B cell (primary cell): ENCODE measurements at regions not wholly inside any gene's neighbourhood (a gene's known extent, or its start where the extent isn't known, plus 50 kb on each side); places are given as distances from the start of the nearest gene placed in this dataset.

Experiments
- EZH2 ChIP-seq: IDR thresholded peaks from 2 replicates; pipeline ENCODE4 v1.6.1; 2012; ENCODE audit warnings: borderline replicate concordance, low read depth, mild to moderate bottlenecking, moderate library complexity, low read length; ENCODE audit not compliant: insufficient read depth, poor library complexity, severe bottlenecking
- TF ChIP-seq, protein P1 (sequence below): fragments of 200-600 bp; IDR thresholded peaks from one replicate; pipeline ENCODE4 v1.8.0; 2022; ENCODE audit warnings: antibody characterized with exemption, mild to moderate bottlenecking

DNA sequence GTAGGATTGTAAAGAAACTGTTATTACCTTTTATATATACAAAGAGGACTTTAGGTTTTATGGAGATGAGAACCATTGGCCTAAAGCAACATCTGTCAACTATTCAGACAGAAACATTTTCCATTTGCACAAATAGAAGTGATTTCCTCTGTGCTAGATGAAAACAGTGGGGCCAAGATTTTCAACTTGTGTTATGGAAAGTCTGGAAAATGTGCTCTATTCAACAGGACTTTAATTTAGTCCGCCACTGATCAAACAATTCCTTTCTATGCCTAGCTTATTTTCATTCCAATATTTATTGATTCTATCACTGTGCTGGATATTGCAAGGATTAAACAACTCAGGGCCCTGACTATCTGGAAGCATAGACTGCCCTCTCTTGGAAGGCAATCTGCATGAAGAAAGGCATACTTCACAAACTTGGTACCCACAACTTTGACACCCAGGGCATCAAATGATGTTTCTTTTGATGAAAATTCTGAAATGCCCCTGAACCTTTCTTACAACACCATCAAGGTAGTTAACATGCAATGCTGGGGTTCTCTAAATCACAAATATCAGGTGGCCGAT, 126.6 kb upstream of the HMHB1 start:
- TF ChIP-seq, protein P1, sequence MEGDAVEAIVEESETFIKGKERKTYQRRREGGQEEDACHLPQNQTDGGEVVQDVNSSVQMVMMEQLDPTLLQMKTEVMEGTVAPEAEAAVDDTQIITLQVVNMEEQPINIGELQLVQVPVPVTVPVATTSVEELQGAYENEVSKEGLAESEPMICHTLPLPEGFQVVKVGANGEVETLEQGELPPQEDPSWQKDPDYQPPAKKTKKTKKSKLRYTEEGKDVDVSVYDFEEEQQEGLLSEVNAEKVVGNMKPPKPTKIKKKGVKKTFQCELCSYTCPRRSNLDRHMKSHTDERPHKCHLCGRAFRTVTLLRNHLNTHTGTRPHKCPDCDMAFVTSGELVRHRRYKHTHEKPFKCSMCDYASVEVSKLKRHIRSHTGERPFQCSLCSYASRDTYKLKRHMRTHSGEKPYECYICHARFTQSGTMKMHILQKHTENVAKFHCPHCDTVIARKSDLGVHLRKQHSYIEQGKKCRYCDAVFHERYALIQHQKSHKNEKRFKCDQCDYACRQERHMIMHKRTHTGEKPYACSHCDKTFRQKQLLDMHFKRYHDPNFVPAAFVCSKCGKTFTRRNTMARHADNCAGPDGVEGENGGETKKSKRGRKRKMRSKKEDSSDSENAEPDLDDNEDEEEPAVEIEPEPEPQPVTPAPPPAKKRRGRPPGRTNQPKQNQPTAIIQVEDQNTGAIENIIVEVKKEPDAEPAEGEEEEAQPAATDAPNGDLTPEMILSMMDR, result no peak
- TF ChIP-seq EZH2, result no peak
